ENCODE measurements at regions not wholly inside any gene's neighbourhood (a gene's known extent, or its start where the extent isn't known, plus 50 kb on each side); places are given as distances from the start of the nearest gene placed in this dataset.

DNA sequence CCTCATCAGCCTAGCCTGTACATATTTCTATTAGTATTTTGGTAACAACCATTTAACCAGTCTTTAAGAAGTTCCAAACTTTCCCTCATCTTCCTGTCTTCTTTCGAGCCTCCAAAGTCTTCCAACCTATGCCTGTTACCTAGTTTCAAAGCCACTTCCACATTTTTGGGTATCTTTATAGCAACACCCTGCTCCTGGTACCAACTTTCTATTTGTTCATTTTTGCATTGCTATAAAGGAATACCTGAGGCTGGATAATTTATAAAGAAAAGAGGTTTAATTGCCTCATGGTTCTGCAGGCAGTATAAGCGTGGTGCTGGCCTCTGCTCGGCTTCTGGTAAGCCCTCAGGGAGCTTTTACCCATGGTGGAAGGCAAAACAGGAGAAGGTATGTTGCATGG, 578.8 kb upstream of the AUTS2 start:
- Histone ChIP-seq H3K9me3 (peaks cover 0 to 16% (median 11%) of the 10 kb centered on the region in 4 donors), H3K4me1 (no peaks in the 10 kb centered on the region), H3K36me3 (no peaks in the 10 kb centered on the region), H3K4me3 (no peak overlapping the region), H3K27ac (replicated peaks in 1 of 4) (no peak overlapping the region), H3K27me3 (no peaks in the 10 kb centered on the region)
- no peak for TF ChIP-seq EP300 (IDR thresholded peaks at IDR 0.05)
- TF ChIP-seq, protein P1, sequence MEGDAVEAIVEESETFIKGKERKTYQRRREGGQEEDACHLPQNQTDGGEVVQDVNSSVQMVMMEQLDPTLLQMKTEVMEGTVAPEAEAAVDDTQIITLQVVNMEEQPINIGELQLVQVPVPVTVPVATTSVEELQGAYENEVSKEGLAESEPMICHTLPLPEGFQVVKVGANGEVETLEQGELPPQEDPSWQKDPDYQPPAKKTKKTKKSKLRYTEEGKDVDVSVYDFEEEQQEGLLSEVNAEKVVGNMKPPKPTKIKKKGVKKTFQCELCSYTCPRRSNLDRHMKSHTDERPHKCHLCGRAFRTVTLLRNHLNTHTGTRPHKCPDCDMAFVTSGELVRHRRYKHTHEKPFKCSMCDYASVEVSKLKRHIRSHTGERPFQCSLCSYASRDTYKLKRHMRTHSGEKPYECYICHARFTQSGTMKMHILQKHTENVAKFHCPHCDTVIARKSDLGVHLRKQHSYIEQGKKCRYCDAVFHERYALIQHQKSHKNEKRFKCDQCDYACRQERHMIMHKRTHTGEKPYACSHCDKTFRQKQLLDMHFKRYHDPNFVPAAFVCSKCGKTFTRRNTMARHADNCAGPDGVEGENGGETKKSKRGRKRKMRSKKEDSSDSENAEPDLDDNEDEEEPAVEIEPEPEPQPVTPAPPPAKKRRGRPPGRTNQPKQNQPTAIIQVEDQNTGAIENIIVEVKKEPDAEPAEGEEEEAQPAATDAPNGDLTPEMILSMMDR (IDR thresholded peaks at IDR 0.05): no peak
- TF ChIP-seq POLR2A (IDR thresholded peaks at IDR 0.05; ENCODE audit: low read depth): no peak
- no peak for TF ChIP-seq POLR2AphosphoS5 (IDR thresholded peaks at IDR 0.05)
- intact Hi-C loops (cut with DNase I): no loop called here
- 81% methylated on average over 3 of the region's 3 CpGs for WGBS
- DNase-seq (ENCODE audit: extremely low spot score): peak; percentile 8

- Histone ChIP-seq H3K36me3 (no peaks in the 10 kb centered on the region), H3K27me3 (no peaks in the 10 kb centered on the region), H3K9me3 (peaks cover 0 to 16% (median 11%) of the 10 kb centered on the region in 4 donors), H3K27ac (replicated peaks in 1 of 4) (no peak overlapping the region), H3K4me3 (no peak overlapping the region), H3K4me1 (no peaks in the 10 kb centered on the region)
- 91% methylated on average over 3 of the region's 3 CpGs for WGBS
- intact Hi-C loops (cut with DNase I): no loop called here
- TF ChIP-seq POLR2A (IDR thresholded peaks at IDR 0.05; ENCODE audit: low read depth) (no peak), POLR2AphosphoS5 (IDR thresholded peaks at IDR 0.05) (no peak), EP300 (IDR thresholded peaks at IDR 0.05) (no peak)
- peak; percentile 68 for DNase-seq (ENCODE audit: extremely low spot score)
Measured at GRCh38 chr7:69020536-69020935, 577.7 kb upstream of the AUTS2 start.

- intact Hi-C loops (cut with DNase I): no loop called here
- no peaks in the 10 kb centered on the region for H3K36me3 ChIP-seq
- WGBS: 78% methylated on average over 5 of the region's 5 CpGs
- TF ChIP-seq POLR2AphosphoS5 (IDR thresholded peaks at IDR 0.05) (no peak), EP300 (IDR thresholded peaks at IDR 0.05) (no peak), POLR2A (IDR thresholded peaks at IDR 0.05; ENCODE audit: low read depth) (no peak)
- TF ChIP-seq, protein P1 (IDR thresholded peaks at IDR 0.05): no peak
- H3K9me3 ChIP-seq: no peaks in the 10 kb centered on the region
- H3K27ac ChIP-seq (replicated peaks in 1 of 4): no peak overlapping the region
- H3K27me3 ChIP-seq: no peaks in the 10 kb centered on the region
- no peak overlapping the region for H3K4me3 ChIP-seq
- DNase-seq (ENCODE audit: extremely low spot score): peak; percentile 47
- H3K4me1 ChIP-seq: no peaks in the 10 kb centered on the region
Measured at GRCh38 chr7:69025249-69025648, 573.0 kb upstream of the AUTS2 start.

DNA sequence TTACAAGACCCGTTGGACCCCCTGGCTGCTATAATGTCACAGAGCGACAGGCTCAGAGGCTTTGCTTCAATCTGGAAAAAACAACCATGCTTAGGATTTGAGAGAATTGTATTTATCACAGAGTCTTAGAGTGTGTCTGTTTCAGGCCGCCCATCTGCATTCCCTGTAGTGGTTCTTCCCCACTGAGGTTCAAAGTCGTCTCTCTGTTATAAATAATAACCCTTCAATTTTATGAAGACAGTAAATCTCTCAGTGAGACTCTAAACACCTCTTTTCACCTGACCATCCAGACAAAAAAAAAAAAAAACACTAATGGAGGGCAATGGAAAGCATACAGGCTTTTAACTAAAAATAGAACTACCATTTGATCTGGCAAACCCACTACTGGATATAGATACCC, 565.4 kb upstream of the AUTS2 start:
- H3K36me3 ChIP-seq: no peaks in the 10 kb centered on the region
- no peak overlapping the region for H3K4me3 ChIP-seq
- DNase-seq (ENCODE audit: extremely low spot score): no peak
- H3K9me3 ChIP-seq: no peaks in the 10 kb centered on the region
- 82% methylated on average over 4 of the region's 4 CpGs for WGBS
- intact Hi-C loops (cut with DNase I): no loop called here
- H3K27ac ChIP-seq (replicated peaks in 1 of 4): no peak overlapping the region
- H3K4me1 ChIP-seq: no peaks in the 10 kb centered on the region
- TF ChIP-seq EP300 (IDR thresholded peaks at IDR 0.05) (no peak), POLR2A (IDR thresholded peaks at IDR 0.05; ENCODE audit: low read depth) (no peak), POLR2AphosphoS5 (IDR thresholded peaks at IDR 0.05) (no peak)
- TF ChIP-seq, protein P1 (IDR thresholded peaks at IDR 0.05): no peak
- H3K27me3 ChIP-seq: no peaks in the 10 kb centered on the region

GRCh38 chr7:69035826-69036225, 562.4 kb upstream of the AUTS2 start:
- Histone ChIP-seq H3K4me3 (no peak overlapping the region), H3K9me3 (no peaks in the 10 kb centered on the region), H3K27me3 (no peaks in the 10 kb centered on the region), H3K36me3 (no peaks in the 10 kb centered on the region), H3K27ac (replicated peaks in 1 of 4) (no peak overlapping the region), H3K4me1 (no peaks in the 10 kb centered on the region)
- TF ChIP-seq, protein P1 (IDR thresholded peaks at IDR 0.05): no peak
- TF ChIP-seq EP300 (IDR thresholded peaks at IDR 0.05): no peak
- no peak for TF ChIP-seq POLR2AphosphoS5 (IDR thresholded peaks at IDR 0.05)
- TF ChIP-seq POLR2A (IDR thresholded peaks at IDR 0.05; ENCODE audit: low read depth): no peak
- WGBS: 83% methylated on average over 7 of the region's 7 CpGs
- intact Hi-C loops (cut with DNase I): no loop called here
- DNase-seq (ENCODE audit: extremely low spot score): peak; percentile 72

Measured in esophagus muscularis mucosa (tissue), 4 donors.